ENCODE measurements at regions not wholly inside any gene's neighbourhood (a gene's known extent, or its start where the extent isn't known, plus 50 kb on each side); places are given as distances from the start of the nearest gene placed in this dataset.

DNA sequence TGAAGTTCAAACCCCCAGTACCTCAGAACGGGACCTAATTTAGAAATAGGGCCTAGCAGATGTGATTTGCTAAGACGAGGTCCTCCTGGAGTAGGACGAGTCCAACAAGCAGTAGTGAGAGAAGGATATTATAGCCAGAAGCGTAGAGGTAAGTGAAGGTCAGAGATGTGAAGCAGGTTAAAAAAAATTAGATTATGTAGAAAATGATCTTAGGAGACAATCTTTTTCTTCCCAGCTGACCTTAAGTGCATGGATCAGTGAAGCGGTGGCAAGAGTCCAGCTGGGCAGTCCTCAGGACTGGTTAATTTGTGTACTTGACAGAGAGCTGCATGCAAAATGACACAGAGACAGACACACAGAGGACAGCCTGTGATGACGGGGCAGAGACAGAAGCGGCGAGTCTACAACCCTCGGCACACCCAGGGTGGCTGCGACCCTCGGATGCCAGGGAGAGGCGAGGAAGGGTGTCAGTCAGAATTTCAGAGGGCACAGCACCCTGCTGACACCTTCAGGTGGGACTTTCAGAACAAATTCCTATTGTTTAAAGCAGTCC lies 131.4 kb upstream of the IRX4 start:
- Mint-ChIP-seq H3K36me3 (ENCODE audit: low read depth) (no peaks in the 10 kb centered on the region), H3K27ac (no peak overlapping the region), H3K9me3 (no peaks in the 10 kb centered on the region), H3K4me1 (no peaks in the 10 kb centered on the region; the same call in 2 of the 3 replicates), H3K27me3 (ENCODE audit: insufficient read depth, low read depth, poor library complexity) (peaks cover 5% of the 10 kb centered on the region), H3K4me3 (no peak overlapping the region)
- H3K36me3 ChIP-seq (ENCODE audit: insufficient read depth): no peaks in the 10 kb centered on the region
- no peaks in the 10 kb centered on the region for H3K27me3 ChIP-seq (ENCODE audit: insufficient read depth)
- no peaks in the 10 kb centered on the region for H3K9me2 ChIP-seq (ENCODE audit: insufficient read depth)
- H4K20me1 ChIP-seq (replicated peaks; ENCODE audit: insufficient read depth): no peaks in the 10 kb centered on the region; the same call in 1 of the 2 replicates
- H2AFZ ChIP-seq: no peak overlapping the region
- H3K4me1 ChIP-seq (ENCODE audit: insufficient read depth): no peaks in the 10 kb centered on the region
- no peak overlapping the region for H3K4me2 ChIP-seq
- H3F3A ChIP-seq (replicated peaks; ENCODE audit: low read depth): no peaks in the 10 kb centered on the region
- TF ChIP-seq, protein P1, sequence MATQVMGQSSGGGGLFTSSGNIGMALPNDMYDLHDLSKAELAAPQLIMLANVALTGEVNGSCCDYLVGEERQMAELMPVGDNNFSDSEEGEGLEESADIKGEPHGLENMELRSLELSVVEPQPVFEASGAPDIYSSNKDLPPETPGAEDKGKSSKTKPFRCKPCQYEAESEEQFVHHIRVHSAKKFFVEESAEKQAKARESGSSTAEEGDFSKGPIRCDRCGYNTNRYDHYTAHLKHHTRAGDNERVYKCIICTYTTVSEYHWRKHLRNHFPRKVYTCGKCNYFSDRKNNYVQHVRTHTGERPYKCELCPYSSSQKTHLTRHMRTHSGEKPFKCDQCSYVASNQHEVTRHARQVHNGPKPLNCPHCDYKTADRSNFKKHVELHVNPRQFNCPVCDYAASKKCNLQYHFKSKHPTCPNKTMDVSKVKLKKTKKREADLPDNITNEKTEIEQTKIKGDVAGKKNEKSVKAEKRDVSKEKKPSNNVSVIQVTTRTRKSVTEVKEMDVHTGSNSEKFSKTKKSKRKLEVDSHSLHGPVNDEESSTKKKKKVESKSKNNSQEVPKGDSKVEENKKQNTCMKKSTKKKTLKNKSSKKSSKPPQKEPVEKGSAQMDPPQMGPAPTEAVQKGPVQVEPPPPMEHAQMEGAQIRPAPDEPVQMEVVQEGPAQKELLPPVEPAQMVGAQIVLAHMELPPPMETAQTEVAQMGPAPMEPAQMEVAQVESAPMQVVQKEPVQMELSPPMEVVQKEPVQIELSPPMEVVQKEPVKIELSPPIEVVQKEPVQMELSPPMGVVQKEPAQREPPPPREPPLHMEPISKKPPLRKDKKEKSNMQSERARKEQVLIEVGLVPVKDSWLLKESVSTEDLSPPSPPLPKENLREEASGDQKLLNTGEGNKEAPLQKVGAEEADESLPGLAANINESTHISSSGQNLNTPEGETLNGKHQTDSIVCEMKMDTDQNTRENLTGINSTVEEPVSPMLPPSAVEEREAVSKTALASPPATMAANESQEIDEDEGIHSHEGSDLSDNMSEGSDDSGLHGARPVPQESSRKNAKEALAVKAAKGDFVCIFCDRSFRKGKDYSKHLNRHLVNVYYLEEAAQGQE (IDR thresholded peaks at IDR 0.05; ENCODE audit: unreplicated experiment): no peak
- no peak for TF ChIP-seq EZH2 (IDR thresholded peaks at IDR 0.05; ENCODE audit: low read depth, unreplicated experiment)
- no peak for TF ChIP-seq ZNF331 (CRISPR knock-in tag; IDR thresholded peaks at IDR 0.05; ENCODE audit: low read depth)
- TF ChIP-seq, protein P2, sequence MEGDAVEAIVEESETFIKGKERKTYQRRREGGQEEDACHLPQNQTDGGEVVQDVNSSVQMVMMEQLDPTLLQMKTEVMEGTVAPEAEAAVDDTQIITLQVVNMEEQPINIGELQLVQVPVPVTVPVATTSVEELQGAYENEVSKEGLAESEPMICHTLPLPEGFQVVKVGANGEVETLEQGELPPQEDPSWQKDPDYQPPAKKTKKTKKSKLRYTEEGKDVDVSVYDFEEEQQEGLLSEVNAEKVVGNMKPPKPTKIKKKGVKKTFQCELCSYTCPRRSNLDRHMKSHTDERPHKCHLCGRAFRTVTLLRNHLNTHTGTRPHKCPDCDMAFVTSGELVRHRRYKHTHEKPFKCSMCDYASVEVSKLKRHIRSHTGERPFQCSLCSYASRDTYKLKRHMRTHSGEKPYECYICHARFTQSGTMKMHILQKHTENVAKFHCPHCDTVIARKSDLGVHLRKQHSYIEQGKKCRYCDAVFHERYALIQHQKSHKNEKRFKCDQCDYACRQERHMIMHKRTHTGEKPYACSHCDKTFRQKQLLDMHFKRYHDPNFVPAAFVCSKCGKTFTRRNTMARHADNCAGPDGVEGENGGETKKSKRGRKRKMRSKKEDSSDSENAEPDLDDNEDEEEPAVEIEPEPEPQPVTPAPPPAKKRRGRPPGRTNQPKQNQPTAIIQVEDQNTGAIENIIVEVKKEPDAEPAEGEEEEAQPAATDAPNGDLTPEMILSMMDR (conservative IDR thresholded peaks at IDR 0.05; ENCODE audit: low read depth in 2 of 2): no peak
- TF ChIP-seq STAT1 (IDR thresholded peaks at IDR 0.05; ENCODE audit: unreplicated experiment): no peak
- TF ChIP-seq, protein P3, sequence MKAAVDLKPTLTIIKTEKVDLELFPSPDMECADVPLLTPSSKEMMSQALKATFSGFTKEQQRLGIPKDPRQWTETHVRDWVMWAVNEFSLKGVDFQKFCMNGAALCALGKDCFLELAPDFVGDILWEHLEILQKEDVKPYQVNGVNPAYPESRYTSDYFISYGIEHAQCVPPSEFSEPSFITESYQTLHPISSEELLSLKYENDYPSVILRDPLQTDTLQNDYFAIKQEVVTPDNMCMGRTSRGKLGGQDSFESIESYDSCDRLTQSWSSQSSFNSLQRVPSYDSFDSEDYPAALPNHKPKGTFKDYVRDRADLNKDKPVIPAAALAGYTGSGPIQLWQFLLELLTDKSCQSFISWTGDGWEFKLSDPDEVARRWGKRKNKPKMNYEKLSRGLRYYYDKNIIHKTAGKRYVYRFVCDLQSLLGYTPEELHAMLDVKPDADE (IDR thresholded peaks at IDR 0.05): no peak
- TF ChIP-seq, protein P4, sequence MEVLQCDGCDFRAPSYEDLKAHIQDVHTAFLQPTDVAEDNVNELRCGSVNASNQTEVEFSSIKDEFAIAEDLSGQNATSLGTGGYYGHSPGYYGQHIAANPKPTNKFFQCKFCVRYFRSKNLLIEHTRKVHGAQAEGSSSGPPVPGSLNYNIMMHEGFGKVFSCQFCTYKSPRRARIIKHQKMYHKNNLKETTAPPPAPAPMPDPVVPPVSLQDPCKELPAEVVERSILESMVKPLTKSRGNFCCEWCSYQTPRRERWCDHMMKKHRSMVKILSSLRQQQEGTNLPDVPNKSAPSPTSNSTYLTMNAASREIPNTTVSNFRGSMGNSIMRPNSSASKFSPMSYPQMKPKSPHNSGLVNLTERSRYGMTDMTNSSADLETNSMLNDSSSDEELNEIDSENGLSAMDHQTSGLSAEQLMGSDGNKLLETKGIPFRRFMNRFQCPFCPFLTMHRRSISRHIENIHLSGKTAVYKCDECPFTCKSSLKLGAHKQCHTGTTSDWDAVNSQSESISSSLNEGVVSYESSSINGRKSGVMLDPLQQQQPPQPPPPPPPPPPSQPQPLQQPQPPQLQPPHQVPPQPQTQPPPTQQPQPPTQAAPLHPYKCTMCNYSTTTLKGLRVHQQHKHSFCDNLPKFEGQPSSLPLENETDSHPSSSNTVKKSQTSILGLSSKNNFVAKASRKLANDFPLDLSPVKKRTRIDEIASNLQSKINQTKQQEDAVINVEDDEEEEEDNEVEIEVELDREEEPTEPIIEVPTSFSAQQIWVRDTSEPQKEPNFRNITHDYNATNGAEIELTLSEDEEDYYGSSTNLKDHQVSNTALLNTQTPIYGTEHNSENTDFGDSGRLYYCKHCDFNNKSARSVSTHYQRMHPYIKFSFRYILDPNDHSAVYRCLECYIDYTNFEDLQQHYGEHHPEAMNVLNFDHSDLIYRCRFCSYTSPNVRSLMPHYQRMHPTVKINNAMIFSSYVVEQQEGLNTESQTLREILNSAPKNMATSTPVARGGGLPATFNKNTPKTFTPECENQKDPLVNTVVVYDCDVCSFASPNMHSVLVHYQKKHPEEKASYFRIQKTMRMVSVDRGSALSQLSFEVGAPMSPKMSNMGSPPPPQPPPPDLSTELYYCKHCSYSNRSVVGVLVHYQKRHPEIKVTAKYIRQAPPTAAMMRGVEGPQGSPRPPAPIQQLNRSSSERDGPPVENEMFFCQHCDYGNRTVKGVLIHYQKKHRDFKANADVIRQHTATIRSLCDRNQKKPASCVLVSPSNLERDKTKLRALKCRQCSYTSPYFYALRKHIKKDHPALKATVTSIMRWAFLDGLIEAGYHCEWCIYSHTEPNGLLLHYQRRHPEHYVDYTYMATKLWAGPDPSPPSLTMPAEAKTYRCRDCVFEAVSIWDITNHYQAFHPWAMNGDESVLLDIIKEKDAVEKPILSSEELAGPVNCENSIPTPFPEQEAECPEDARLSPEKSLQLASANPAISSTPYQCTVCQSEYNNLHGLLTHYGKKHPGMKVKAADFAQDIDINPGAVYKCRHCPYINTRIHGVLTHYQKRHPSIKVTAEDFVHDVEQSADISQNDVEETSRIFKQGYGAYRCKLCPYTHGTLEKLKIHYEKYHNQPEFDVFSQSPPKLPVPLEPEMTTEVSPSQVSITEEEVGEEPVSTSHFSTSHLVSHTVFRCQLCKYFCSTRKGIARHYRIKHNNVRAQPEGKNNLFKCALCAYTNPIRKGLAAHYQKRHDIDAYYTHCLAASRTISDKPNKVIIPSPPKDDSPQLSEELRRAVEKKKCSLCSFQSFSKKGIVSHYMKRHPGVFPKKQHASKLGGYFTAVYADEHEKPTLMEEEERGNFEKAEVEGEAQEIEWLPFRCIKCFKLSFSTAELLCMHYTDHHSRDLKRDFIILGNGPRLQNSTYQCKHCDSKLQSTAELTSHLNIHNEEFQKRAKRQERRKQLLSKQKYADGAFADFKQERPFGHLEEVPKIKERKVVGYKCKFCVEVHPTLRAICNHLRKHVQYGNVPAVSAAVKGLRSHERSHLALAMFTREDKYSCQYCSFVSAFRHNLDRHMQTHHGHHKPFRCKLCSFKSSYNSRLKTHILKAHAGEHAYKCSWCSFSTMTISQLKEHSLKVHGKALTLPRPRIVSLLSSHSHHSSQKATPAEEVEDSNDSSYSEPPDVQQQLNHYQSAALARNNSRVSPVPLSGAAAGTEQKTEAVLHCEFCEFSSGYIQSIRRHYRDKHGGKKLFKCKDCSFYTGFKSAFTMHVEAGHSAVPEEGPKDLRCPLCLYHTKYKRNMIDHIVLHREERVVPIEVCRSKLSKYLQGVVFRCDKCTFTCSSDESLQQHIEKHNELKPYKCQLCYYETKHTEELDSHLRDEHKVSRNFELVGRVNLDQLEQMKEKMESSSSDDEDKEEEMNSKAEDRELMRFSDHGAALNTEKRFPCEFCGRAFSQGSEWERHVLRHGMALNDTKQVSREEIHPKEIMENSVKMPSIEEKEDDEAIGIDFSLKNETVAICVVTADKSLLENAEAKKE (CRISPR knock-in tag; IDR thresholded peaks at IDR 0.05): no peak
- no peak for TF ChIP-seq POLR2AphosphoS5 (IDR thresholded peaks at IDR 0.05; ENCODE audit: low read depth)
- TF ChIP-seq NANOG (IDR thresholded peaks at IDR 0.05; ENCODE audit: borderline replicate concordance): no peak
- TF ChIP-seq EZH2phosphoT487 (IDR thresholded peaks at IDR 0.05; ENCODE audit: unreplicated experiment): no peak
- no peak for TF ChIP-seq JUNB (IDR thresholded peaks at IDR 0.05; ENCODE audit: unreplicated experiment)
- no peaks in the 10 kb centered on the region for H3K79me2 ChIP-seq (replicated peaks; ENCODE audit: insufficient read depth)
- H3K27ac ChIP-seq (ENCODE audit: low read depth): no peak overlapping the region
- DNase-seq (ENCODE audit: low spot score) (no peak), ATAC-seq (no peak)
- no peak overlapping the region for H3K4me3 ChIP-seq

Measured in GM23338 (cell line).